Neuronal stem cell (in vitro differentiated cells): ENCODE measurements at regions not wholly inside any gene's neighbourhood (a gene's known extent, or its start where the extent isn't known, plus 50 kb on each side); places are given as distances from the start of the nearest gene placed in this dataset.

Experiments
- DNase-seq: peaks from one replicate; pipeline ENCODE4 v3.0.0-alpha.2; 2013; ENCODE audit warnings: low spot score
- H2AFZ ChIP-seq: one replicate; pipeline ENCODE4 v1.6.1; 2013; ENCODE audit warnings: mild to moderate bottlenecking, low read length, inconsistent platforms
- H2AK5ac ChIP-seq: 2 replicates; pipeline ENCODE4 v1.6.1; 2013; ENCODE audit warnings: low read depth, mild to moderate bottlenecking, inconsistent platforms, low read length, moderate library complexity, mixed read lengths
- H2BK120ac ChIP-seq: 2 replicates; pipeline ENCODE4 v1.6.1; 2013; ENCODE audit warnings: low read depth, mild to moderate bottlenecking, inconsistent platforms, low read length, moderate library complexity, mixed read lengths
- H2BK12ac ChIP-seq: one replicate; pipeline ENCODE4 v1.6.1; 2013; ENCODE audit warnings: low read length, inconsistent platforms
- H2BK15ac ChIP-seq: 2 replicates; pipeline ENCODE4 v1.6.1; 2013; ENCODE audit warnings: mild to moderate bottlenecking, low read length, inconsistent platforms, mixed read lengths
- H2BK5ac ChIP-seq: one replicate; pipeline ENCODE4 v1.6.1; 2013; ENCODE audit warnings: inconsistent platforms, mild to moderate bottlenecking, low read length, moderate library complexity
- H3K14ac ChIP-seq: one replicate; pipeline ENCODE4 v1.6.1; 2013; ENCODE audit warnings: low read length, inconsistent platforms
- H3K18ac ChIP-seq: 2 replicates; pipeline ENCODE4 v1.6.1; 2013; ENCODE audit warnings: low read length, inconsistent platforms
- H3K23ac ChIP-seq: 2 replicates; pipeline ENCODE4 v1.6.1; 2013; ENCODE audit warnings: low read depth, mild to moderate bottlenecking, mixed read lengths, low read length, inconsistent platforms; ENCODE audit not compliant: poor library complexity
- H3K27ac ChIP-seq: replicated peaks from 3 replicates; pipeline ENCODE4 v1.5.1; 2013; ENCODE audit warnings: low read length, inconsistent platforms
- H3K27me3 ChIP-seq, 3 experiments: 2 replicates each; pipeline ENCODE4 v1.6.1; 2013; ENCODE audit warnings: low read length in 3 of 3, mild to moderate bottlenecking in 2 of 3, inconsistent platforms in 1 of 3, low read depth in 1 of 3, mixed read lengths in 1 of 3, moderate library complexity in 1 of 3; ENCODE audit not compliant: control insufficient read depth in 3 of 3, insufficient read depth in 3 of 3
- H3K36me3 ChIP-seq, 2 donors: replicated peaks in 1 of 2; 2 replicates each; pipeline ENCODE4 v1.6.1; 2013; ENCODE audit warnings: low read length in 2 of 2; ENCODE audit not compliant: control insufficient read depth in 2 of 2, insufficient read depth in 2 of 2
- H3K4ac ChIP-seq: 2 replicates; pipeline ENCODE4 v1.6.1; 2013; ENCODE audit warnings: inconsistent platforms, mild to moderate bottlenecking, low read length, moderate library complexity
- H3K4me1 ChIP-seq, 2 donors: 1 replicate in 1 of 2; 2 replicates in 1 of 2; pipeline ENCODE4 v1.6.1; 2013; ENCODE audit warnings: low read length in 2 of 2, low read depth in 1 of 2; ENCODE audit not compliant: control insufficient read depth in 2 of 2, insufficient read depth in 1 of 2
- H3K4me2 ChIP-seq: one replicate; pipeline ENCODE4 v1.6.1; 2013; ENCODE audit warnings: mild to moderate bottlenecking, low read length, inconsistent platforms; ENCODE audit not compliant: insufficient read depth, poor library complexity, severe bottlenecking
- H3K4me3 ChIP-seq, 2 donors: 2 replicates each; pipeline ENCODE4 v1.5.1; 2013; ENCODE audit warnings: low read length in 2 of 2, mild to moderate bottlenecking in 2 of 2, inconsistent platforms in 1 of 2, moderate library complexity in 1 of 2
- H3K79me1 ChIP-seq: one replicate; pipeline ENCODE4 v1.6.1; 2013; ENCODE audit warnings: low read depth, mild to moderate bottlenecking, inconsistent platforms, low read length, moderate library complexity
- H3K9ac ChIP-seq: one replicate; pipeline ENCODE4 v1.6.1; 2013; ENCODE audit warnings: mild to moderate bottlenecking, low read depth, low read length, inconsistent platforms; ENCODE audit not compliant: poor library complexity
- H3K9me3 ChIP-seq, 2 donors: replicated peaks in 1 of 2; 2 replicates each; pipeline versions ENCODE3 to v1.6.1; 2013; ENCODE audit warnings: low read length in 2 of 2, mild to moderate bottlenecking in 2 of 2, inconsistent platforms in 1 of 2, low read depth in 1 of 2, mixed read lengths in 1 of 2, moderate library complexity in 1 of 2; ENCODE audit not compliant: control insufficient read depth in 2 of 2, insufficient read depth in 1 of 2
- H4K8ac ChIP-seq: one replicate; pipeline ENCODE4 v1.6.1; 2013; ENCODE audit warnings: low read depth, mild to moderate bottlenecking, inconsistent platforms, low read length, moderate library complexity
- H4K91ac ChIP-seq: one replicate; pipeline ENCODE4 v1.6.1; 2013; ENCODE audit warnings: low read length, low read depth, mild to moderate bottlenecking, inconsistent platforms; ENCODE audit not compliant: poor library complexity
- WGBS, 2 donors: extraction: QIAGEN DNeasy Blood & Tissue Kit; methylation state at CpG; one replicate each; pipeline ENCODE4 v1.1.7; 2013; ENCODE audit warnings: missing lambda C conversion rate in 2 of 2, mixed read lengths in 1 of 2; ENCODE audit not compliant: insufficient read length in 2 of 2, insufficient replicate concordance in 1 of 2; ENCODE audit errors: extremely low coverage in 2 of 2; 5-methylcytosine and 5-hydroxymethylcytosine counted together

GRCh38 chr14:38021861-38022260 is 185.8 kb upstream of the SSTR1 start:
- Histone ChIP-seq H3K4me3 (no peak overlapping the region), H3K23ac (no peak overlapping the region), H2BK15ac (no peak overlapping the region), H3K4me1 (no peaks in the 10 kb centered on the region), H4K91ac (no peak overlapping the region), H2AK5ac (no peak overlapping the region), H3K36me3 (no peaks in the 10 kb centered on the region), H3K14ac (no peak overlapping the region), H3K9ac (no peak overlapping the region), H3K4me2 (no peak overlapping the region), H2BK120ac (no peak overlapping the region), H2BK5ac (no peak overlapping the region), H3K9me3 (peaks cover 0 to 2% of the 10 kb centered on the region in 2 donors), H2AFZ (no peak overlapping the region), H3K18ac (no peak overlapping the region), H3K27ac (no peak overlapping the region), H3K27me3 (no peaks in the 10 kb centered on the region), H2BK12ac (no peak overlapping the region), H3K4ac (no peak overlapping the region), H3K79me1 (no peaks in the 10 kb centered on the region), H4K8ac (no peak overlapping the region)
- WGBS, 2 donors: no CpG with 5 or more reads among the region's 2 CpGs
- DNase-seq: no peak

- Histone ChIP-seq H2AFZ (no peak overlapping the region), H3K14ac (no peak overlapping the region), H3K36me3 (no peaks in the 10 kb centered on the region), H3K18ac (no peak overlapping the region), H3K9me3 (peaks cover 0 to 2% of the 10 kb centered on the region in 2 donors), H3K4me2 (no peak overlapping the region), H2BK5ac (no peak overlapping the region), H3K9ac (no peak overlapping the region), H3K27me3 (no peaks in the 10 kb centered on the region), H2AK5ac (no peak overlapping the region), H3K4ac (no peak overlapping the region), H3K4me1 (no peaks in the 10 kb centered on the region), H2BK15ac (no peak overlapping the region), H4K91ac (no peak overlapping the region), H4K8ac (no peak overlapping the region), H3K27ac (no peak overlapping the region), H3K23ac (no peak overlapping the region), H3K79me1 (no peaks in the 10 kb centered on the region), H2BK120ac (no peak overlapping the region), H2BK12ac (no peak overlapping the region), H3K4me3 (no peak overlapping the region)
- no peak for DNase-seq
- no CpG with 5 or more reads among the region's 3 CpGs for WGBS, 2 donors
Measured at GRCh38 chr14:38022775-38023174, 184.9 kb upstream of the SSTR1 start.

DNA sequence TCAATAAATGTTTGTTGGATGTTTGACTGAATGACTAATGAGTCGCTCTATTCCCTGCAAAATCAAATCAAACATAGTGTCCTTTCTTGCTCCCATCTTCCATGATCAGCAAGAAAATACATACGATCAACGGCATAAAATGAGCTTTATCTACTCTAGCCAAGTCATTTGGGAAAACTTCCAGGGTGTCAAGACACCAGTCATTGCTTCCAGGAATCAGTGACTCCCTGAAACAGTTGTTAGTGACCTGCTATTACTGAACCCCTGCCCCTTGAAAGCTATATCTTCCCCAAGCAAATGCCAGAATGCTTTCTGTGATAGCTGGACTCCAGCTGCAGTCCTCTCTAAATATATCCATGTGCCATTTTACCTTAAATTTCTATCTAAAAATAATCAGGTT is 169.5 kb upstream of the SSTR1 start:
- Histone ChIP-seq H2AFZ (no peak overlapping the region), H2BK15ac (no peak overlapping the region), H3K4me1 (no peaks in the 10 kb centered on the region), H3K79me1 (no peaks in the 10 kb centered on the region), H3K36me3 (no peaks in the 10 kb centered on the region), H3K27me3 (no peaks in the 10 kb centered on the region), H3K9ac (no peak overlapping the region), H3K27ac (no peak overlapping the region), H2BK5ac (no peak overlapping the region), H4K91ac (no peak overlapping the region), H2AK5ac (no peak overlapping the region), H3K23ac (no peak overlapping the region), H3K4ac (no peak overlapping the region), H3K14ac (no peak overlapping the region), H3K4me2 (no peak overlapping the region), H4K8ac (no peak overlapping the region), H3K4me3 (no peak overlapping the region), H3K9me3 (no peaks in the 10 kb centered on the region), H2BK12ac (no peak overlapping the region), H2BK120ac (no peak overlapping the region), H3K18ac (no peak overlapping the region)
- no peak for DNase-seq
- no CpG with 5 or more reads among the region's 3 CpGs for WGBS, 2 donors

DNA sequence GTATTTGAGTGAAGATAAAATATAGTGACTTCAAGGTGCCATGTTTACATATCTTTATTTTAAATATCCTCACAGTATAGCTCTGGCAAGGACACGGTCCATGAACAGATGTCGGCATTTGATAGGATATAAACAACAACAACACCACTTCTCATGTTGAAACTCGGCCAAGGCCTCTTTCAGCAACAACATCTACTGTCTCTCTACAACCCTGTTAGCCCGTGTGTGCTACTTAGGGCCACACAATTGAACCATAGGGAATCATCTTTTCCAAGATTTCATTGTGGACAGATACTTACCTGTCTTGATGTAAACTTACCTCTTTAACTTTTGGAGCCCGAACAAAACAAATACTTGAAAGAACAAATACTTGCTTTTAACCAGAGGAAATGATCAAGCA is 168.7 kb upstream of the SSTR1 start:
- Histone ChIP-seq H2BK5ac (no peak overlapping the region), H4K91ac (no peak overlapping the region), H2BK120ac (no peak overlapping the region), H3K9me3 (no peaks in the 10 kb centered on the region), H2BK15ac (no peak overlapping the region), H2AFZ (no peak overlapping the region), H2AK5ac (no peak overlapping the region), H3K9ac (no peak overlapping the region), H2BK12ac (no peak overlapping the region), H3K23ac (no peak overlapping the region), H4K8ac (no peak overlapping the region), H3K4me2 (no peak overlapping the region), H3K27me3 (no peaks in the 10 kb centered on the region), H3K4ac (no peak overlapping the region), H3K4me3 (no peak overlapping the region), H3K27ac (no peak overlapping the region), H3K4me1 (no peaks in the 10 kb centered on the region), H3K36me3 (no peaks in the 10 kb centered on the region), H3K79me1 (no peaks in the 10 kb centered on the region), H3K14ac (no peak overlapping the region), H3K18ac (no peak overlapping the region)
- DNase-seq: no peak
- no CpG with 5 or more reads among the region's 5 CpGs for WGBS, 2 donors
